HG03103 (cell line): ENCODE measurements at regions not wholly inside any gene's neighbourhood (a gene's known extent, or its start where the extent isn't known, plus 50 kb on each side); places are given as distances from the start of the nearest gene placed in this dataset.
"Not testable (repeated sequence)": the region's sequence is repeated elsewhere in the genome, so short reads cannot be mapped to it uniquely, and the experiment has no call there.

Experiments
- ATAC-seq: cut with Tn5 transposase; IDR thresholded peaks from one replicate; pipeline ENCODE4 v1.9.1; 2021; ENCODE audit warnings: low read depth; ENCODE audit not compliant: unreplicated experiment

GRCh38 chr7:142507799-142508198 lies 241.5 kb upstream of the PRSS1 start:
- ATAC-seq = no peak

GRCh38 chr7:142507066-142507465 lies 242.2 kb upstream of the PRSS1 start:
- not testable (repeated sequence) for ATAC-seq

- no peak for ATAC-seq
Measured at GRCh38 chr7:142506601-142507000, 242.7 kb upstream of the PRSS1 start.

DNA sequence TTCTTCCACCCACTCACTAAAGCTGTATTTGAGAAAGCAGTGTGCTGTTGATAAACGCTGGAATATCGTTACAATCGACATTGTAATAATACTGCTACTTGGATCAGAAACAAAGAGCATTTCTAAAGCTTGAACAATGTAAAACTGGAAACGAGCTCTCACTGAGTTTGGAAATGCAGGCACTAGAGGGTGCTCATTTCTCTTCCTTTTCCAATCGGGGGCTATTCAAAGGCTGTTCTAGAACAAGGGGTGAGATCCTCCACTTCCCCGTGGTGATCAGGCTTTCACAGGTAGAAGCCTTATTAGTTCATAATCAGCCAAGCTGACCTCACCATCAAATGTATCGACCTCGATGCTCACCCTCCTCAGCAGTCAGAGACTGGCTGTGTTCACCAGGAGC lies 245.3 kb upstream of the PRSS1 start:
- ATAC-seq = not testable (repeated sequence)

GRCh38 chr7:142503036-142503435 lies 245.2 kb upstream of the PRSS58 start:
- no peak for ATAC-seq

DNA sequence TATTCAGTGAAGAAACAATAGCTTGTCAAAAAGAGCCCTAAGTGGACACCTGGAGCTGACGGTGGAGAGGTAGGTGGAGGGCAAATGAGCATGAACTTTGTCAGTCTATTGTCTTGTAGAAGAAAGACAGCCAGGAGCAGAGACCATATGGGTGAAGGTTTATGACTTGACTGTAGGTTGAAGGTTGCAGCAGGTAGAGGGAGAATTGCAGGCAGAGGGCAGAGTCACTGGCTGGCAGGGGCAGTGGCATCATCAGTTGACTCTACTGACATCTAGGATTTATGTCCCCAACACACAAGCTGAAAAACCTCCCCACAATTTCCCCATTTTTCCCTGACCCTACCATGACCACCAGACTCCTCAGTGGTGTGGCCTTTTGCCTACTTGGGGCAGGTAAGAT lies 243.6 kb upstream of the PRSS58 start:
- no peak for ATAC-seq

- no peak for ATAC-seq
Measured at GRCh38 chr7:142500366-142500765, 242.5 kb upstream of the PRSS58 start.

DNA sequence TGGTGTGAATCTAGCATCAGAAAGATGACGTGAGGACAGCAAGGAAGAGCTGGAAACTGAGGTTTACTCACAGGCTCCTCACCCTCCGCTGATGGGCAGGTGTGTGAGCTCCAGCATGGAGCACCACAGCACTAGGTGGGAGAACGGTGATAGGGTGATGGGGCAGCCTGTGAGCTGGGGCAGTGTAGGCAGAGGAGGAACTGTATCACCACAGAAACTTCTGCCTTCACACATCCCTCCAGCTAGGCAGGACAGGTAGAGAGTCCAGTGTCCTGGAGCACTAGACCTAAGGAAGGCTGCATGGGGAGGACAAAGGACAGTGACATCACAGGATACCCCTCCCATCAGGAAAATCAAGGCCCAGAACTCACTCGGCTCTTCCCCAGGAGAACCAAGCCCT lies 241.8 kb upstream of the PRSS58 start:
- no peak for ATAC-seq

DNA sequence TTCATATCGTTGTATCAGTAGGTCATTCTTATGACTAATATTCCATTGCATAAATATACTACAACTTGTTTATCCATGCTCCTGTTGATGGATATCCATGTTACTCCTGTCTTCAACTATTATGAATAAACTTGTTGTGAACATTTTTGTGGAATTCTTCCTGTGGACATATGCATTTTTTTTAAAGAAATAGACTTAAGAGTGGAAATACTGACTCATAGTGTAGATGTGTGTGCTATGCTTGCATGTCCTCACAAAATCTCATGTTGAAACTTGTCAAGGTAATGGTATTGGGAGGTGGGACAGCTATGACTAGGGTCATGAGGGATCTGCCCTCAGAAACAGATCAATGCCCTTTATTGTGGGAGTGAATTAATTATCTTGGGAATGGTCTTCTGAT lies 240.5 kb upstream of the PRSS58 start:
- ATAC-seq = no peak

DNA sequence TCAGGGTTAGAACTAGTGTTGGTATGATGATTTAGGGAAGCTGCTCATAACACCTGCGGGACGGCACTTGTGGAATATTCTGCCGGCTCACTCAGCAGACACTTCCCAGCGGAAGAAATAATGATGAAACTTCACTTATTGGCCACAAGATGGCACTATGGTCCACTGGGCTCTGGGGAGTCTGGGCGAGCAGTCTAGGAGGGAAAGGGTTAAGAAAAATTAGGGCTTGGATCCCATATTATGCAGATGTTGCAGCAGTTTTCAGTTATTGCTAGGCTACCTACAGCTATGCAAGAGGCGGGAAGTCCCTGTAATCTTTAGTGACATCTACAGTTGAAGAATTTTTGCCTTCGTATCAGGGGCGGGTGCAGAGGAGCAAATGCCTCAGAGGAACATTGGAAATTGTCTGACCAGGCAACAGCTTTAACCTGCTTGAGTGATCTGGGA lies 238.7 kb upstream of the PRSS58 start:
- ATAC-seq = peak; percentile 71

DNA sequence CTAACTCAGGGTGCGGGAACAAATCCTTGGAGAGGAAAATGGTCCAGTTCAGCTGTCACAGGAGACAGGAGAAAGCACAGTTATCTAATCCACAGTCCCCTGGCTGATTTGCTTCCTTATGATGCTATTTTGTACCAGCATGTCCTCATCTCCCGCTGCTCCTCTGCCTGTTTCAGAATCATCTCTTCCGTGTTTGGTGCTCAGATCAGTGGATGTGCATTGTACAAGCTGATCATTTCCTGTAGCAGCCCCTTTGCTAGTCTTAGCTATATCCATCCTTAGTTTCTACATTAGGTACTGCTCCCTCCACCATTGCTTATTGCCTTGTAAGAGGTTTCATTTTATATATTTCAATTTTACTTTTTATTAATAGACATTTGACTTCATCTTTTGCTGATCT lies 238.0 kb upstream of the PRSS58 start:
- not testable (repeated sequence) for ATAC-seq

- ATAC-seq = not testable (repeated sequence)
Measured at GRCh38 chr7:142495301-142495700, 237.4 kb upstream of the PRSS58 start.

DNA sequence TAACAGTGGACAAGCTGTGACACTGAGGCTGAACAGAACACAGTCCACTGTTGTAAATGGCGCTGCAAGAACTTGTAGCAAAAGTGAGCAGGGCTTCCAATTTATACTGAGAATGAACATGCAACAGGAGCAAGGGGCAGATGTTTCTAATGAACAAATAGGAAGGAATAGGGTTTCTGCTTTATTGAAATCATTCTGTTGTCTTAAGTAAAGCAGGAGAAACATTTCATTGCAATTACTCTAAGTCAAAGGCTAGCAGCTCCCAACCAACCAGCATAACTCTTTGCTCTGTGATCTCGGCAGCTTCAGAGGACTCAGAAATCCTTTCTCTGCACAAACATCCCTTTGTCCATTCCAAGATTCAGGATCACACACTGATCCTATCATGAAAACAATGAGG lies 236.2 kb upstream of the PRSS58 start:
- no peak for ATAC-seq

- no peak for ATAC-seq
Measured at GRCh38 chr7:142488842-142489241, 231.0 kb upstream of the PRSS58 start.

DNA sequence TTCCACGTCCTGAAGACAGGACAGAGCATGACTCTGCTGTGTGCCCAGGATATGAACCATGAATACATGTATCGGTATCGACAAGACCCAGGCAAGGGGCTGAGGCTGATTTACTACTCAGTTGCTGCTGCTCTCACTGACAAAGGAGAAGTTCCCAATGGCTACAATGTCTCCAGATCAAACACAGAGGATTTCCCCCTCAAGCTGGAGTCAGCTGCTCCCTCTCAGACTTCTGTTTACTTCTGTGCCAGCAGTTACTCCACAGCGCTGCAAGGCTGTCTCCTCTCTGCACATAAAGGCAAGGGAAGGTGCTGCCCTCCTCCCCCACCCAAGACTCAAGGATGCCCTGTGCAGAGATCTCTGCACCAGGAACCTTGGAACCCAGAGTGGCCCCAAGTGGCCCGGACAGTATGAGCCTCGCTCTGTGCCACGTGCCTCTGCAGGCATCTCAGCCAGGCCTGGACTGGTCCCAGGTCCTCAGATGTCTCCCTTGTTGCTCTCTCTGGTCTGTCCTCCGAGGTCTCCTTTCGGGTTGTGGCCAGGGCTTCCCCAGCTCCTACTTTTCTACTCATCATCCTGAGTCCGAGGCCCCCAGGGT lies 230.3 kb upstream of the PRSS58 start:
- ATAC-seq = peak; percentile 13

DNA sequence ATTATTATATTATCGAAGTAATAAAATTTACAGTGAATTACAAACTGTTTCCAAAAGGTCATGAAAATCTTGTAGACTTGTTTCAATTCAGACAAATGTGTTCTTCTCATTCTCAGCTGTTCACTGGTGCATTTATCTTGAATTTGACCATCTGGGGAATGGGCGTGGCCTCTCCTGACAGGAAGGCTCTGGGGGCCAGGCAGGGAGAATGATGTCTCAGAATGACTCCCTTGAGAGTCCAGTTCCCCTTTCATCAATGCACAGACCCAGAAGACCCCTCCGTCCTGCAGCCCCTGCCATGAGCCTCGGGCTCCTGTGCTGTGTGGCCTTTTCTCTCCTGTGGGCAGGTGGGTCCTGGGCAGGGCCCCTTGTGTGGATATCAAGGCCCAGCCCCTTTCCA lies 229.7 kb upstream of the PRSS58 start:
- peak; percentile 53 for ATAC-seq

- no peak for ATAC-seq
Measured at GRCh38 chr7:142487124-142487523, 229.3 kb upstream of the PRSS58 start.

- ATAC-seq = no peak
Measured at GRCh38 chr7:142485617-142486226, 227.9 kb upstream of the PRSS58 start.

DNA sequence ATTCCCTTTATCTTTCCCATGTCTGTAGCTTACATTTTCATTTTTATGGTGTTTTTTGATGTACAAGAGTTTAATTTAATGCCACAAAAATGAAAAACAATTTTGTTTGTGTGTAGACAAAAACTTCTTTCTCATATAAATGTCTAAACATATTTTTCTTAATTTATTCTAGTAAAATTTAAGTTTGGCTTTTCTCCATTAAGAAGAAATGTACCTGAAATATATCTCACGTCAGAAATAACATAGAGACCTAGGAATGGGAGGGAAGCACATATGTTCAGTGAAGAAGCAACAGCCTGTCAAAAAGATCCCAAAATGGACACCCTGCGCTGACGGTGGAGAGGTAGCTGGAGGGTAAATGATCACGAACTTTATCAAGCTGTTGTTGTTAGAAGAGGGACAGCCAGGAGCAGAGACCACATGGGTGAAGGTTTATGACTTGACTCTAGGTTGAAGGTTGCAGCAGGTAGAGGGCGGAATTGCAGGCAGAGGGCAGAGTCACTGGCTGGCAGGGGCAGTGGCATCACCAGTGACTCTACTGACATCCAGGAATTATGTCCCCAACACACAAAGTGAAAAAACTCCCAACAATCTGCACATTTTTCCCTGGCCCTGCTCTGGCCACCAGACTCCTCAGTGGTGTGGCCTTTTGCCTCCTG lies 225.9 kb upstream of the PRSS58 start:
- no peak for ATAC-seq

DNA sequence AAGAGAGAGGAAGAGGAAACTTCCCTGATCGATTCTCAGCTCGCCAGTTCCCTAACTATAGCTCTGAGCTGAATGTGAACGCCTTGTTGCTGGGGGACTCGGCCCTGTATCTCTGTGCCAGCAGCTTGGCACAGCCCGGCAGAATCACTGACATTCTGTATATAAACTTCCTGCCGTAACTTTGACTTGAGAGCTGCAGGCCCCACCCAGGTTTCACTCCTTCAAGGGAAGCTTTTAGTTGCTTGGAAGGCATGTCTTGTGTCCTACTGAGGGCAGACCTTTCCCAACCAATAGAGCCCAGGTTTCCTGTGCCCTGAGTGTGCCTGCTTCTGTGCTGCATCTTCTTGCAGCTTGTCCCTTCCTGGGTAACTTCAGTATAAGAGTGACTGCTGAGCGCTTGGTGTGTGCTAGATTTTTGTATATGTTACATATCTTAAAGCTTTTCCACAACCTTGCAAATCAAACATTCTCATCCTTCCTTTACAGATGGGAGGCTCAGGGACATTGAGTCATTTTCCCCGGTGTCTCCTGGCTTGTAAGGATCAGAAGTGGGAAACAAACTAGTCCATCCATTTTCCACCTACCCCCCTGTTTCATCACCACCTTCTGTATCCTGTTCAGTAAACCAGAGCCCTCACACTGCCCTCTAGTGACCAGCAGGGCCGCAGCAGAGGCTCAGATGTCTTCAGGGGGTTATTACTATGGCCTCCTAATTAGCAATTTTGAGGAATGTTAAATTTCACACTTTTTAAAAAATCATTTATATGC lies 225.2 kb upstream of the PRSS58 start:
- ATAC-seq = no peak

GRCh38 chr7:142481548-142481947 lies 223.7 kb upstream of the PRSS58 start:
- no peak for ATAC-seq
